Endothelial cell of umbilical vein (primary cell): ENCODE measurements at regions not wholly inside any gene's neighbourhood (a gene's known extent, or its start where the extent isn't known, plus 50 kb on each side); places are given as distances from the start of the nearest gene placed in this dataset.

Experiments used
- EZH2 ChIP-seq: IDR thresholded peaks from 2 replicates; pipeline ENCODE4 v1.6.1; 2012; ENCODE audit warnings: borderline replicate concordance, low read depth, mild to moderate bottlenecking, moderate library complexity, low read length, inconsistent platforms; ENCODE audit not compliant: severe bottlenecking
- MAX ChIP-seq: IDR thresholded peaks from 2 replicates; pipeline ENCODE4 v1.6.1; 2011; ENCODE audit not compliant: insufficient read depth, insufficient read length
- MYC ChIP-seq: IDR thresholded peaks from one replicate; pipeline ENCODE4 v1.6.1; 2011; ENCODE audit warnings: mild to moderate bottlenecking, low read depth, low read length
- POLR2A ChIP-seq: IDR thresholded peaks from 2 replicates; pipeline ENCODE4 v1.6.1; 2012; ENCODE audit warnings: low read depth, mild to moderate bottlenecking, control low read depth, low read length
- POLR2AphosphoS5 ChIP-seq: IDR thresholded peaks from 2 replicates; pipeline ENCODE4 v1.6.1; 2012; ENCODE audit warnings: low read depth, mild to moderate bottlenecking, control low read depth, low read length, moderate library complexity; ENCODE audit not compliant: insufficient read depth
- TF ChIP-seq, protein P1 (sequence below), 2 donors: IDR thresholded peaks; 1 replicate in 1 of 2; 2 replicates in 1 of 2; pipeline ENCODE4 v1.5.1; 2011; ENCODE audit warnings: low read length in 2 of 2, mild to moderate bottlenecking in 2 of 2, moderate library complexity in 2 of 2, control low read depth in 1 of 2, inconsistent platforms in 1 of 2, low read depth in 1 of 2; ENCODE audit not compliant: insufficient read depth in 1 of 2; ENCODE audit errors: extremely low read depth in 1 of 2

- TF ChIP-seq, protein P1, sequence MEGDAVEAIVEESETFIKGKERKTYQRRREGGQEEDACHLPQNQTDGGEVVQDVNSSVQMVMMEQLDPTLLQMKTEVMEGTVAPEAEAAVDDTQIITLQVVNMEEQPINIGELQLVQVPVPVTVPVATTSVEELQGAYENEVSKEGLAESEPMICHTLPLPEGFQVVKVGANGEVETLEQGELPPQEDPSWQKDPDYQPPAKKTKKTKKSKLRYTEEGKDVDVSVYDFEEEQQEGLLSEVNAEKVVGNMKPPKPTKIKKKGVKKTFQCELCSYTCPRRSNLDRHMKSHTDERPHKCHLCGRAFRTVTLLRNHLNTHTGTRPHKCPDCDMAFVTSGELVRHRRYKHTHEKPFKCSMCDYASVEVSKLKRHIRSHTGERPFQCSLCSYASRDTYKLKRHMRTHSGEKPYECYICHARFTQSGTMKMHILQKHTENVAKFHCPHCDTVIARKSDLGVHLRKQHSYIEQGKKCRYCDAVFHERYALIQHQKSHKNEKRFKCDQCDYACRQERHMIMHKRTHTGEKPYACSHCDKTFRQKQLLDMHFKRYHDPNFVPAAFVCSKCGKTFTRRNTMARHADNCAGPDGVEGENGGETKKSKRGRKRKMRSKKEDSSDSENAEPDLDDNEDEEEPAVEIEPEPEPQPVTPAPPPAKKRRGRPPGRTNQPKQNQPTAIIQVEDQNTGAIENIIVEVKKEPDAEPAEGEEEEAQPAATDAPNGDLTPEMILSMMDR (IDR thresholded peaks at IDR 0.05; ENCODE audit: extremely low read depth in 1 of 2, insufficient read depth in 1 of 2, low read depth in 1 of 2, low read length in 2 of 2): no peak
- TF ChIP-seq POLR2A: no peak
- no peak for TF ChIP-seq POLR2AphosphoS5
- TF ChIP-seq EZH2: no peak
- TF ChIP-seq MAX: no peak
- TF ChIP-seq MYC: no peak
Observed at GRCh38 chr3:54064486-54064885, 57.9 kb upstream of the CACNA2D3 start.
